Psoas muscle (tissue), 7 donors: ENCODE measurements at regions not wholly inside any gene's neighbourhood (a gene's known extent, or its start where the extent isn't known, plus 50 kb on each side); places are given as distances from the start of the nearest gene placed in this dataset.

Source experiments
- ATAC-seq, 4 donors: fragments of 200-7000 bp; cut with Tn5 transposase; one replicate each; pipeline ENCODE4 v1.9.1; 2020; ENCODE audit warnings: moderate library complexity in 3 of 4, mild to moderate bottlenecking in 2 of 4
- DNase-seq, 2 donors: peaks; one replicate each; pipeline ENCODE4 v3.0.0-alpha.2; 2020
- H3K27ac ChIP-seq: fragments of 200-600 bp; one replicate; pipeline ENCODE4 v1.8.0; 2022
- H3K27me3 ChIP-seq, 3 donors: fragments of 200-600 bp in 1 of 3; one replicate each; pipeline versions ENCODE4 v1.6.1 to v1.8.0; 2013 to 2022; ENCODE audit warnings: low read length in 2 of 3, mild to moderate bottlenecking in 2 of 3, moderate library complexity in 1 of 3; ENCODE audit not compliant: insufficient read depth in 3 of 3
- H3K36me3 ChIP-seq, 2 donors: fragments of 200-600 bp in 1 of 2; one replicate each; pipeline versions ENCODE4 v1.6.1 to v1.8.0; 2013 to 2022; ENCODE audit warnings: low read depth in 1 of 2, mild to moderate bottlenecking in 1 of 2, moderate library complexity in 1 of 2; ENCODE audit not compliant: insufficient read depth in 1 of 2
- H3K4me1 ChIP-seq: fragments of 200-600 bp; one replicate; pipeline ENCODE4 v1.8.0; 2022
- H3K4me3 ChIP-seq: fragments of 200-600 bp; one replicate; pipeline ENCODE4 v1.8.0; 2022; ENCODE audit warnings: mild to moderate bottlenecking
- H3K9me3 ChIP-seq: fragments of 200-600 bp; one replicate; pipeline ENCODE4 v1.8.0; 2022
- CTCF ChIP-seq: fragments of 200-600 bp; IDR thresholded peaks from one replicate; pipeline ENCODE4 v1.8.0; 2022; ENCODE audit warnings: antibody characterized with exemption
- WGBS, 3 donors: extraction: QIAGEN DNeasy Blood & Tissue Kit; methylation state at CpG; one replicate each; pipeline versions ENCODE4 v1.1.6 to v1.1.7; 2013; 5-methylcytosine and 5-hydroxymethylcytosine counted together
- intact Hi-C, 2 donors: fragments of 100-400 bp; cut with DNase I; formaldehyde crosslinking; loops; one replicate each; pipeline versions ENCODE4 v1.11.0 to v1.14.2; 2022
- donor health status: healthy with polysubstance abuse.
- donor health status: DM: no; HTN: no; CAD: no; lungs with moderate emphysema.
- donor health status: Bipolar disorder and iron deficiency.
- donor health status: healthy.
- donor health status: DM: yes; HTN: yes; CAD: no.
- donor health status: DM: no; HTN: no; CAD: no.
- donor health status: DM: yes; HTN: yes; CAD: no.

- Histone ChIP-seq H3K27me3 (no peaks in the 10 kb centered on the region), H3K9me3 (no peaks in the 10 kb centered on the region), H3K4me1 (no peaks in the 10 kb centered on the region), H3K4me3 (no peak overlapping the region), H3K36me3 (no peaks in the 10 kb centered on the region), H3K27ac (no peak overlapping the region)
- no peak for ATAC-seq
- 76 to 81% (median 79%) methylated on average over 5 of the region's 5 CpGs for WGBS, 3 donors
- no peak for DNase-seq
- intact Hi-C loops = no loop called here
- no peak for TF ChIP-seq CTCF
These were observed 58.1 kb upstream of the CAND1 start for GRCh38 chr12:67211029-67211428.

GRCh38 chr12:67211494-67211893, 57.7 kb upstream of the CAND1 start:
- H3K4me3 ChIP-seq = no peak overlapping the region
- WGBS, 3 donors = 44 to 63% (median 62%) methylated on average over 2 of the region's 2 CpGs
- no peak for ATAC-seq
- no peak overlapping the region for H3K27ac ChIP-seq
- H3K36me3 ChIP-seq = no peaks in the 10 kb centered on the region
- DNase-seq = no peak
- H3K27me3 ChIP-seq = no peaks in the 10 kb centered on the region
- no peak for TF ChIP-seq CTCF
- intact Hi-C loops = no loop called here
- H3K4me1 ChIP-seq = no peaks in the 10 kb centered on the region
- no peaks in the 10 kb centered on the region for H3K9me3 ChIP-seq

GRCh38 chr12:67217647-67218046, 51.5 kb upstream of the CAND1 start:
- Histone ChIP-seq H3K36me3 (no peaks in the 10 kb centered on the region), H3K4me3 (no peak overlapping the region), H3K27ac (no peak overlapping the region), H3K27me3 (no peaks in the 10 kb centered on the region), H3K4me1 (no peaks in the 10 kb centered on the region), H3K9me3 (no peaks in the 10 kb centered on the region)
- 78 to 81% (median 80%) methylated on average over 6 of the region's 6 CpGs for WGBS, 3 donors
- no peak for TF ChIP-seq CTCF
- ATAC-seq = no peak
- intact Hi-C loops = no loop called here
- DNase-seq = no peak
